GM19452 (cell line): ENCODE measurements at regions not wholly inside any gene's neighbourhood (a gene's known extent, or its start where the extent isn't known, plus 50 kb on each side); places are given as distances from the start of the nearest gene placed in this dataset.

Experiments
- ATAC-seq: cut with Tn5 transposase; IDR thresholded peaks from one replicate; pipeline ENCODE4 v1.9.1; 2021; ENCODE audit not compliant: unreplicated experiment

GRCh38 chr3:102141928-102142239, 292.6 kb downstream of the NFKBIZ start:
- no peak for ATAC-seq

- ATAC-seq, result no peak
Measured at GRCh38 chr3:102142379-102143060, 292.3 kb upstream of the ZPLD1 start.

- no peak for ATAC-seq
Measured at GRCh38 chr3:102143536-102143935, 291.3 kb upstream of the ZPLD1 start.

GRCh38 chr3:102144063-102144462, 290.8 kb upstream of the ZPLD1 start:
- ATAC-seq, result no peak

GRCh38 chr3:102148598-102149337, 286.0 kb upstream of the ZPLD1 start:
- ATAC-seq, result no peak

GRCh38 chr3:102151935-102152334, 282.9 kb upstream of the ZPLD1 start:
- no peak for ATAC-seq

- ATAC-seq, result no peak
Measured at GRCh38 chr3:102156426-102156825, 278.4 kb upstream of the ZPLD1 start.

GRCh38 chr3:102158080-102158740, 276.6 kb upstream of the ZPLD1 start:
- ATAC-seq, result no peak

- ATAC-seq, result peak; percentile 52
Measured at GRCh38 chr3:102159810-102160451, 274.9 kb upstream of the ZPLD1 start.

GRCh38 chr3:102161384-102162006, 273.3 kb upstream of the ZPLD1 start:
- no peak for ATAC-seq

- ATAC-seq, result no peak
Measured at GRCh38 chr3:102162251-102162650, 272.6 kb upstream of the ZPLD1 start.

GRCh38 chr3:102163039-102163817, 271.6 kb upstream of the ZPLD1 start:
- no peak for ATAC-seq

- ATAC-seq, result no peak
Measured at GRCh38 chr3:102163818-102164154, 271.0 kb upstream of the ZPLD1 start.

- ATAC-seq, result no peak
Measured at GRCh38 chr3:102165367-102165766, 269.4 kb upstream of the ZPLD1 start.

GRCh38 chr3:102169915-102170479, 264.8 kb upstream of the ZPLD1 start:
- no peak for ATAC-seq

GRCh38 chr3:102170545-102170944, 264.3 kb upstream of the ZPLD1 start:
- no peak for ATAC-seq

- ATAC-seq, result no peak
Measured at GRCh38 chr3:102174312-102174712, 260.5 kb upstream of the ZPLD1 start.

GRCh38 chr3:102174832-102175374, 259.9 kb upstream of the ZPLD1 start:
- no peak for ATAC-seq

GRCh38 chr3:102176333-102177050, 258.3 kb upstream of the ZPLD1 start:
- no peak for ATAC-seq
